Tibial artery (tissue), 4 donors: ENCODE measurements at regions not wholly inside any gene's neighbourhood (a gene's known extent, or its start where the extent isn't known, plus 50 kb on each side); places are given as distances from the start of the nearest gene placed in this dataset.
"Not testable (repeated sequence)": the region's sequence is repeated elsewhere in the genome, so short reads cannot be mapped to it uniquely, and the experiment has no call there.

Source experiments
- DNase-seq, 2 donors: peaks; one replicate each; pipeline ENCODE4 v3.0.0-alpha.2; 2019
- H3K27ac ChIP-seq, 2 donors: fragments of 200-600 bp; sonication (generic) in 1 of 2; 1 replicate in 1 of 2; 2 replicates in 1 of 2; pipeline ENCODE4 v1.5.1; 2018 to 2019; ENCODE audit warnings: mild to moderate bottlenecking in 1 of 2
- H3K27me3 ChIP-seq, 2 donors: fragments of 200-600 bp; sonication (generic) in 1 of 2; one replicate each; pipeline versions ENCODE4 v1.5.1 to v1.6.0; 2016 to 2019
- H3K36me3 ChIP-seq, 3 donors: fragments of 200-600 bp; sonication (generic) in 2 of 3; one replicate each; pipeline ENCODE4 v1.5.1; 2016 to 2019; ENCODE audit warnings: mild to moderate bottlenecking in 2 of 3
- H3K4me1 ChIP-seq, 4 donors: fragments of 200-600 bp; sonication (generic) in 2 of 4; 1 replicate in 3 of 4; 2 replicates in 1 of 4; pipeline ENCODE4 v1.5.1; 2016 to 2019
- H3K4me3 ChIP-seq, 2 donors: fragments of 200-600 bp; sonication (generic) in 1 of 2; 1 replicate in 1 of 2; 2 replicates in 1 of 2; pipeline ENCODE4 v1.5.1; 2018 to 2019; ENCODE audit warnings: mild to moderate bottlenecking in 2 of 2
- H3K9me3 ChIP-seq, 3 donors: fragments of 200-600 bp; sonication (generic) in 1 of 3; one replicate each; pipeline ENCODE4 v1.5.1; 2016 to 2019
- intact Hi-C: fragments of 100-400 bp; cut with DNase I; formaldehyde crosslinking; loops from one replicate; pipeline ENCODE4 v1.15.0; 2023; ENCODE audit warnings: low total_unique reads
- TF ChIP-seq, protein P1 (sequence below), 2 experiments: fragments of 200-600 bp in 1 of 2; fragments of 450-650 bp in 1 of 2; IDR thresholded peaks; one replicate each; pipeline ENCODE4 v1.5.1; 2017 to 2019; ENCODE audit warnings: antibody characterized with exemption in 2 of 2, mild to moderate bottlenecking in 1 of 2, moderate library complexity in 1 of 2

- DNase-seq: no peak
- Histone ChIP-seq H3K4me1 (no peaks in the 10 kb centered on the region), H3K4me3 (no peak overlapping the region), H3K36me3 (no peaks in the 10 kb centered on the region), H3K9me3 (no peaks in the 10 kb centered on the region), H3K27me3 (no peaks in the 10 kb centered on the region), H3K27ac (no peak overlapping the region)
- intact Hi-C loops: no loop called here
- TF ChIP-seq, protein P1, sequence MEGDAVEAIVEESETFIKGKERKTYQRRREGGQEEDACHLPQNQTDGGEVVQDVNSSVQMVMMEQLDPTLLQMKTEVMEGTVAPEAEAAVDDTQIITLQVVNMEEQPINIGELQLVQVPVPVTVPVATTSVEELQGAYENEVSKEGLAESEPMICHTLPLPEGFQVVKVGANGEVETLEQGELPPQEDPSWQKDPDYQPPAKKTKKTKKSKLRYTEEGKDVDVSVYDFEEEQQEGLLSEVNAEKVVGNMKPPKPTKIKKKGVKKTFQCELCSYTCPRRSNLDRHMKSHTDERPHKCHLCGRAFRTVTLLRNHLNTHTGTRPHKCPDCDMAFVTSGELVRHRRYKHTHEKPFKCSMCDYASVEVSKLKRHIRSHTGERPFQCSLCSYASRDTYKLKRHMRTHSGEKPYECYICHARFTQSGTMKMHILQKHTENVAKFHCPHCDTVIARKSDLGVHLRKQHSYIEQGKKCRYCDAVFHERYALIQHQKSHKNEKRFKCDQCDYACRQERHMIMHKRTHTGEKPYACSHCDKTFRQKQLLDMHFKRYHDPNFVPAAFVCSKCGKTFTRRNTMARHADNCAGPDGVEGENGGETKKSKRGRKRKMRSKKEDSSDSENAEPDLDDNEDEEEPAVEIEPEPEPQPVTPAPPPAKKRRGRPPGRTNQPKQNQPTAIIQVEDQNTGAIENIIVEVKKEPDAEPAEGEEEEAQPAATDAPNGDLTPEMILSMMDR (IDR thresholded peaks at IDR 0.05): no peak
These were observed 609.8 kb downstream of the LMO7 start for GRCh38 chr13:76245920-76246319.

DNA sequence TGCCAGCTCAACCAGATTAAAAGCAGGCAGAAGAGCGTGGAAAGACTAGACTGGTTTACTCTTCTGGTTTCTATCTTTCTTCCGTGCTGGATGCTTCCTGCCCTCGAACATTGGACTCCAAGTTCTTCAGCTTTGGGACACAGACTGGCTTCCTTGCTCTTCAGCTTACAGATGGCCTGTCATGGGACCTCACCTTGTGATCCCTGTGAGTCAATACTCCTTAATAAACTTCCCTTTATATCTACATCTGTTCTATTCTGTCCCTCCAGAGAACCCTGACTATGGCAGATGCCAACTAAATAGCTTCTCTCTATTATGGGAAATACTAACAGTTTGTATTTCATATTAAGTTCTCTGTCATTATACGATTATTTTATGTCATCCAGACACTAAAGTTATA is 609.1 kb downstream of the LMO7 start:
- no peak overlapping the region for H3K4me3 ChIP-seq
- no peaks in the 10 kb centered on the region for H3K36me3 ChIP-seq
- no peaks in the 10 kb centered on the region for H3K4me1 ChIP-seq
- no peaks in the 10 kb centered on the region for H3K27me3 ChIP-seq
- H3K9me3 ChIP-seq: no peaks in the 10 kb centered on the region
- TF ChIP-seq, protein P1 (IDR thresholded peaks at IDR 0.05): no peak
- intact Hi-C loops: no loop called here
- no peak overlapping the region for H3K27ac ChIP-seq
- DNase-seq: no peak

DNA sequence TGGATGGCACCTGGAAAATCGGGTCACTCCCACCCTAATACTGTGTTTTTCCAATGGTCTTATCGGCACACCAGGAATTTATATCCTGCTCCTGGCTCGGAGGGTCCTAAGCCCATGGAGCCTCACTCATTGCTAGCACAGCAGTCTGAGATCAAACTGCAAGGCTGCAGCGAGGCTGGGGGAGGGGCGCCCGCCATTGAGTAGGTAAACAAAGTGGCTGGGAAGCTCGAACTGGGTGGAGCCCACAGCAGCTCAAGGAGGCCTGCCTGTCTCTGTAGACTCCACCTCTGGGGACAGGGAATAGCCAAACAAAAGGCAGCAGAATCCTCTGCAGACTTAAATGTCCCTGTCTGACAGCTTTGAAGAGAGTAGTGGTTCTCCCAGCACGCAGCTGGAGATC is 607.0 kb downstream of the LMO7 start:
- H3K4me1 ChIP-seq, H3K27ac ChIP-seq, intact Hi-C loops, H3K9me3 ChIP-seq, DNase-seq, H3K36me3 ChIP-seq, H3K4me3 ChIP-seq, H3K27me3 ChIP-seq: not testable (repeated sequence)

- Histone ChIP-seq H3K27ac (no peak overlapping the region), H3K4me1 (no peaks in the 10 kb centered on the region)
- TF ChIP-seq, protein P1 (IDR thresholded peaks at IDR 0.05): no peak
These were observed 603.0 kb downstream of the LMO7 start for GRCh38 chr13:76239031-76239680.

GRCh38 chr13:76231522-76232167 is 595.5 kb downstream of the LMO7 start:
- intact Hi-C loops: no loop called here
- H3K27ac ChIP-seq: no peak overlapping the region
- no peak for DNase-seq
- no peaks in the 10 kb centered on the region for H3K27me3 ChIP-seq
- H3K9me3 ChIP-seq: no peaks in the 10 kb centered on the region
- H3K4me3 ChIP-seq: no peak overlapping the region
- H3K4me1 ChIP-seq: no peaks in the 10 kb centered on the region
- TF ChIP-seq, protein P1 (IDR thresholded peaks at IDR 0.05): no peak
- no peaks in the 10 kb centered on the region for H3K36me3 ChIP-seq

More at GRCh38 chr13:76239031-76239680, 603.0 kb downstream of the LMO7 start:
- DNase-seq: no peak
- Histone ChIP-seq H3K36me3 (no peaks in the 10 kb centered on the region), H3K9me3 (no peaks in the 10 kb centered on the region), H3K27me3 (no peaks in the 10 kb centered on the region), H3K4me3 (no peak overlapping the region)
- intact Hi-C loops: no loop called here

DNA sequence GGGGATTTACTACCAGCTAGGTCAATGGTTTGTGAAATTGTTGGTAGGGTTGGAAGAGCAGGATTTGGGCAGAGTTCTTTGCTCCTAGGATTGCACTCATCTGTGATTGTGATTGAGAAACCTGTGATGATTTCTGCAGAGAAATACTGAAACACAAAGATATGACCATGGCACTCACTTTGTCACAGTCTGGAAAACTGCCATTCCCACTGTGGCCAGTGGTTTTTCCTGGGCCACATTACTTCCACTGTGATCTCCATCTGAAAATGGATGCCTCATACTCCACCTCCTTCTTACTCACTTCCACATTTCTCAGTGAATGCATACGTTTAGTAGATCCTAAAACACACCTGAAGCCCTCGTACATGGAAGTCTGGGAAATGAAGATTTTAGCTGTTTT is 593.2 kb downstream of the LMO7 start:
- no peak overlapping the region for H3K27ac ChIP-seq
- H3K4me3 ChIP-seq: no peak overlapping the region
- H3K4me1 ChIP-seq: no peaks in the 10 kb centered on the region
- no peaks in the 10 kb centered on the region for H3K36me3 ChIP-seq
- DNase-seq: no peak
- no peaks in the 10 kb centered on the region for H3K9me3 ChIP-seq
- intact Hi-C loops: no loop called here
- TF ChIP-seq, protein P1 (IDR thresholded peaks at IDR 0.05): no peak
- H3K27me3 ChIP-seq: no peaks in the 10 kb centered on the region
